ENCODE measurements at regions not wholly inside any gene's neighbourhood (a gene's known extent, or its start where the extent isn't known, plus 50 kb on each side); places are given as distances from the start of the nearest gene placed in this dataset.

DNA sequence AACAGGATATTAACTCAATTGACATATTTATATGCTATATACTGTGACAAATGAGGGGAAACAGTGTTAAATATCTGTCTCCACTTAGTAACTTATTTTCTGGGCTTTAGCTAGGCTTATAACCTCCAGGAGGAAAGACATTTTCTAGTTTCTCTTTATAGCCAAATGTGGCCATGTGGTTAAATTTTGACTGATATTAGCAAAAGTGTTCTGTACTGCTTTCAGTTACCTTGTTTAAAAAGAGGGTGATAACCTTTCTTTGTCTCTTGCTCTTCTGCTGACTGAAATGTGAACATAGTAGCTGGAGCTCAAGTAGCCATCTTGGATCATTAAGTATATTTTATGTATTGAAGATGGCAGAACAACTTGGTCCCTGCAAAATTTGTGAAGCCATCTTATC lies 253.7 kb downstream of the PDHA2 start:
- no peak for TF ChIP-seq TAF1 (IDR thresholded peaks at IDR 0.05; ENCODE audit: low read depth)
- TF ChIP-seq CREB1 (IDR thresholded peaks at IDR 0.05; ENCODE audit: low read depth): no peak
- no peak for TF ChIP-seq CEBPB (IDR thresholded peaks at IDR 0.05)
- TF ChIP-seq ZBTB7A (IDR thresholded peaks at IDR 0.05; ENCODE audit: low read depth): no peak

Measured in Ishikawa (cell line).